PC-3 (cell line): ENCODE measurements at regions not wholly inside any gene's neighbourhood (a gene's known extent, or its start where the extent isn't known, plus 50 kb on each side); places are given as distances from the start of the nearest gene placed in this dataset.

Experiments
- EZH2 ChIP-seq: fragments of 300-600 bp; sonication (generic); IDR thresholded peaks from one replicate; pipeline ENCODE4 v1.6.1; 2017; ENCODE audit warnings: antibody characterized with exemption, mild to moderate bottlenecking, low read length; ENCODE audit not compliant: unreplicated experiment
- TF ChIP-seq, protein P1 (sequence below): fragments of 300-600 bp; sonication (generic); conservative IDR thresholded peaks from 2 replicates; pipeline ENCODE4 v1.5.1; 2017; ENCODE audit warnings: antibody characterized with exemption, low read depth, mild to moderate bottlenecking, low read length

GRCh38 chr22:27337676-27338075 is 463.9 kb downstream of the MN1 start:
- TF ChIP-seq, protein P1, sequence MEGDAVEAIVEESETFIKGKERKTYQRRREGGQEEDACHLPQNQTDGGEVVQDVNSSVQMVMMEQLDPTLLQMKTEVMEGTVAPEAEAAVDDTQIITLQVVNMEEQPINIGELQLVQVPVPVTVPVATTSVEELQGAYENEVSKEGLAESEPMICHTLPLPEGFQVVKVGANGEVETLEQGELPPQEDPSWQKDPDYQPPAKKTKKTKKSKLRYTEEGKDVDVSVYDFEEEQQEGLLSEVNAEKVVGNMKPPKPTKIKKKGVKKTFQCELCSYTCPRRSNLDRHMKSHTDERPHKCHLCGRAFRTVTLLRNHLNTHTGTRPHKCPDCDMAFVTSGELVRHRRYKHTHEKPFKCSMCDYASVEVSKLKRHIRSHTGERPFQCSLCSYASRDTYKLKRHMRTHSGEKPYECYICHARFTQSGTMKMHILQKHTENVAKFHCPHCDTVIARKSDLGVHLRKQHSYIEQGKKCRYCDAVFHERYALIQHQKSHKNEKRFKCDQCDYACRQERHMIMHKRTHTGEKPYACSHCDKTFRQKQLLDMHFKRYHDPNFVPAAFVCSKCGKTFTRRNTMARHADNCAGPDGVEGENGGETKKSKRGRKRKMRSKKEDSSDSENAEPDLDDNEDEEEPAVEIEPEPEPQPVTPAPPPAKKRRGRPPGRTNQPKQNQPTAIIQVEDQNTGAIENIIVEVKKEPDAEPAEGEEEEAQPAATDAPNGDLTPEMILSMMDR: no peak
- no peak for TF ChIP-seq EZH2
